ENCODE measurements at regions not wholly inside any gene's neighbourhood (a gene's known extent, or its start where the extent isn't known, plus 50 kb on each side); places are given as distances from the start of the nearest gene placed in this dataset.

DNA sequence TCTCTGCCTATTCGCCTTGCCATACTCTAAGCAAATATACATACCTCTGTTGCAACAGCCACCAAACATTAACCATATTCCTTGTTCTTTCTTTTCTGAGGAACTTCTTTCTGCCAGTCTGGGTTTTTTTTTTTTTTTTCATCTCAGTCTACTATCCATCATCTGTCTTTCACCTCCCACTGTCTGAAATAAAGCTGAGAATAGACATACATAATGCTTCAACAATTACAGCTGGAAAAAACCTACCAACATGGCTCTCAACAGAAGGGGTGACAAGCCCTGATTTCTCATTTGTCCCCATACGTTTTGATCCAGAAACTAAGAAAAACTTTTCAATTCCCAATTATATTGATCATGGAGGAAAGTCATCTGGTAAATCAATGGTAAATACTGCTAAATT lies 728.8 kb upstream of the POU3F3 start:
- H3K36me3 ChIP-seq (ENCODE audit: low read depth): no peaks in the 10 kb centered on the region
- intact Hi-C loops (cut with DNase I, micrococcal nuclease): no loop called here
- no peak for ATAC-seq
- H3K4me1 ChIP-seq (ENCODE audit: low read depth): no peaks in the 10 kb centered on the region
- no peak for DNase-seq
- no peak overlapping the region for H3K4me3 ChIP-seq
- TF ChIP-seq, protein P1, sequence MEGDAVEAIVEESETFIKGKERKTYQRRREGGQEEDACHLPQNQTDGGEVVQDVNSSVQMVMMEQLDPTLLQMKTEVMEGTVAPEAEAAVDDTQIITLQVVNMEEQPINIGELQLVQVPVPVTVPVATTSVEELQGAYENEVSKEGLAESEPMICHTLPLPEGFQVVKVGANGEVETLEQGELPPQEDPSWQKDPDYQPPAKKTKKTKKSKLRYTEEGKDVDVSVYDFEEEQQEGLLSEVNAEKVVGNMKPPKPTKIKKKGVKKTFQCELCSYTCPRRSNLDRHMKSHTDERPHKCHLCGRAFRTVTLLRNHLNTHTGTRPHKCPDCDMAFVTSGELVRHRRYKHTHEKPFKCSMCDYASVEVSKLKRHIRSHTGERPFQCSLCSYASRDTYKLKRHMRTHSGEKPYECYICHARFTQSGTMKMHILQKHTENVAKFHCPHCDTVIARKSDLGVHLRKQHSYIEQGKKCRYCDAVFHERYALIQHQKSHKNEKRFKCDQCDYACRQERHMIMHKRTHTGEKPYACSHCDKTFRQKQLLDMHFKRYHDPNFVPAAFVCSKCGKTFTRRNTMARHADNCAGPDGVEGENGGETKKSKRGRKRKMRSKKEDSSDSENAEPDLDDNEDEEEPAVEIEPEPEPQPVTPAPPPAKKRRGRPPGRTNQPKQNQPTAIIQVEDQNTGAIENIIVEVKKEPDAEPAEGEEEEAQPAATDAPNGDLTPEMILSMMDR (IDR thresholded peaks at IDR 0.05): no peak
- no peaks in the 10 kb centered on the region for H3K9me3 ChIP-seq

DNA sequence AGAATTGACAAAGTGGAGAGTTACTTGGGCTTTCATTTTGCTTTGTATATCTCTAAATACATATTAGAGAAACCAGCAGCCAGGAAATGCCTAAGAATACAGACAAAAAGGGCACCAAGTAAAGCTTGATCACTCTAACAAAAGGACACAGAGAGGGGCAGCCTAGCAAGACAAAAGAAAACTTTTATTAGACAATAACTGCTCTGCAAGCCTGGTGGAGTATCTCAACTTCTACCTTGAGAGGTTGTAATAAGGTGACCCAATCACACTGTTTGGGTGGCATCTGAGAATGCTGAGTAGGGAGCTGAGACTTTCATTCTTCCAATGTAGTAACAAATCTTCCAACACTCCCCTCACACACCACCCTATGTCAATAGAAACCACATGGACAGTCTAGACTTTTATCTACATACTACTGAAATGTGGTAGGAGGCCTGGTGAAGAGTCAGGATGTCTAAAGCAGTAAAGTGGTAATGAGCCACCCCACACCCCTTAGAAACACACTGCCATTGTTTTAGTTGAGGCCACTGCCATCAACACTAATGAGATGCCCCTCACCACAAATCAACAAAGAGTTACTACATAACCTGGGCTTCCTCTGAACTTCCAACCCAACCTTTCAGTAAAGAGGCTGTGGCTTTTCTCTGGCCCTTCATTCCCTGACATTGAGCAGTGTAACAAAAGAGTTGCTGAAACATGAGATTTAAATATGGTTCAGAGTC lies 726.7 kb upstream of the POU3F3 start:
- ATAC-seq (no peak), DNase-seq (no peak)
- Histone ChIP-seq H3K9me3 (no peaks in the 10 kb centered on the region), H3K36me3 (ENCODE audit: low read depth) (no peaks in the 10 kb centered on the region), H3K4me1 (ENCODE audit: low read depth) (no peaks in the 10 kb centered on the region), H3K4me3 (no peak overlapping the region)
- intact Hi-C loops (cut with DNase I, micrococcal nuclease): no loop called here
- TF ChIP-seq, protein P1 (IDR thresholded peaks at IDR 0.05): no peak

DNA sequence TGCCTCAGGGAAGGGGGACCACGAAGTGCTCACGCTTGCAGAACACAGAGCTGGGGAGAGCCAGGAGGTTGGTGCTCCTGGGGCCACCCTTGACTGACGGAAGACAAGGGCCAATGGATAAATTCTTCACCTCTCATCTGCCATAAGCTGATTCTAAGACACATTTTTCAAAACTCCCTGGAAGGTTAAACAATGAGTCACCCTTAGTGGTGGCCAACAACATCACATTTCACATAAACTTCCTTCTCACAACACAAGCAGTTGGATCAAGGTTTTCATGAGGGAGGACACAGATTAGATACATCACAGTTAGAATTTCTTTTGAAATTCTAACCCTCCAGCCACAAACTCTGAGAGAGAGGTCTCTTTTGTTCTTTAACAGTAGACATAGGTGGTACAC lies 713.6 kb upstream of the POU3F3 start:
- DNase-seq (no peak), ATAC-seq (no peak)
- Histone ChIP-seq H3K36me3 (ENCODE audit: low read depth) (no peaks in the 10 kb centered on the region), H3K4me3 (no peak overlapping the region), H3K9me3 (no peaks in the 10 kb centered on the region), H3K4me1 (ENCODE audit: low read depth) (no peaks in the 10 kb centered on the region)
- TF ChIP-seq, protein P1 (IDR thresholded peaks at IDR 0.05): no peak
- intact Hi-C loops (cut with DNase I, micrococcal nuclease): no loop called here

DNA sequence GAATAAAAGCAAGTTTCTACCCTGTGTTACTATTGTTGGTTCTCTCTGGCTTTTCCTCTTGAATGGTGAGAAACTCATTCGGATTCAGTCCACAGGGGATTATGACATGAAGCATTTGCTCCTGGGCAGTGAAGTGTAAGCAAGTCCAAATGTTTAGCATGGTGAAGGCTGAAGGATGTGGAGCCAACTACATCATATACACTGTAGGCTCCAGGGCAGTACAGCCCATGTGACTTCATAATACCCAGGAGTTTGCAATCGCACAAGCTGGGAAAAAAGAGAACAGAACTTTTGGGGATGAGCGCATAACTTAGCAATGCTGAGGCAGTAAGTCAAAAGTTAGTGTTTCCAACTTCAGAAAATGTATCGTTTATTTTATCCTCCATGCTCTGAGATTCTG lies 695.7 kb upstream of the POU3F3 start:
- DNase-seq: no peak
- Histone ChIP-seq H3K36me3 (ENCODE audit: low read depth) (no peaks in the 10 kb centered on the region), H3K4me3 (no peak overlapping the region), H3K4me1 (ENCODE audit: low read depth) (no peaks in the 10 kb centered on the region), H3K9me3 (no peaks in the 10 kb centered on the region)
- no peak for ATAC-seq
- intact Hi-C loops (cut with DNase I, micrococcal nuclease): no loop called here
- TF ChIP-seq, protein P1 (IDR thresholded peaks at IDR 0.05): no peak

DNA sequence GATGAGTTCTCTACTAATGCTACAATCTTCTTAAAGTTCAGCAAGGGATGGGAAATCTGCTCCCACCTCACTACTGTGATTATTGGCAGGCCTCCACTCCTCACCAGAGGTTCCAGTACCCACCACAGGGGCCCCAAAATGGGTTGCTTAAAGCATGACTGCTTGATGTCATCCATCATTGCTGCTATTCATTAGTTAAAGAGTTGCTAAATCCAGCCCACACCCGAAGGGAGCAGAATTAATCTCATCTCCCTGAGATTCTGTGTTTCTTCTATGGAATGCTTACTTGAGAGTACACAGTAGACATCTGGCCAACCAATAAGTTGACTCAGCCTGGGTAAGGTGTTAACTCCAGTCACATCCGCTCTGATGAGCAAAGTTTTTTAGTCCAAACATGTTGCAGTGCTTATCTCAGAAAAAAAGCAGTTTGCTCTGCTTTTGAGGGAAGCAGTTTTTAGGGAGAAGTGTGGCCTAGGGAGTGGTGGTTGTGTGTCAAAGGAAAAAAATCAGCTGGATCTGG lies 690.2 kb upstream of the POU3F3 start:
- intact Hi-C loops (cut with DNase I, micrococcal nuclease): no loop called here
- TF ChIP-seq, protein P1 (IDR thresholded peaks at IDR 0.05): no peak
- no peak for ATAC-seq

More for the DNA sequence above, 690.2 kb upstream of the POU3F3 start:
- Histone ChIP-seq H3K4me3 (no peak overlapping the region), H3K36me3 (ENCODE audit: low read depth) (no peaks in the 10 kb centered on the region), H3K9me3 (no peaks in the 10 kb centered on the region), H3K4me1 (ENCODE audit: low read depth) (no peaks in the 10 kb centered on the region)
- DNase-seq: no peak

Data from mucosa of descending colon (tissue), 3 donors.